Activated naive CD4-positive, alpha-beta T cell treated with anti-CD3 and anti-CD28 coated beads, Interleukin-2, amount 50 U/mL, for 16 hours (primary cell): ENCODE measurements at regions not wholly inside any gene's neighbourhood (a gene's known extent, or its start where the extent isn't known, plus 50 kb on each side); places are given as distances from the start of the nearest gene placed in this dataset.
"Not testable (repeated sequence)": the region's sequence is repeated elsewhere in the genome, so short reads cannot be mapped to it uniquely, and the experiment has no call there.

Experiments used
- DNase-seq: peaks from one replicate; pipeline ENCODE4 v3.0.0-alpha.2; 2020

DNA sequence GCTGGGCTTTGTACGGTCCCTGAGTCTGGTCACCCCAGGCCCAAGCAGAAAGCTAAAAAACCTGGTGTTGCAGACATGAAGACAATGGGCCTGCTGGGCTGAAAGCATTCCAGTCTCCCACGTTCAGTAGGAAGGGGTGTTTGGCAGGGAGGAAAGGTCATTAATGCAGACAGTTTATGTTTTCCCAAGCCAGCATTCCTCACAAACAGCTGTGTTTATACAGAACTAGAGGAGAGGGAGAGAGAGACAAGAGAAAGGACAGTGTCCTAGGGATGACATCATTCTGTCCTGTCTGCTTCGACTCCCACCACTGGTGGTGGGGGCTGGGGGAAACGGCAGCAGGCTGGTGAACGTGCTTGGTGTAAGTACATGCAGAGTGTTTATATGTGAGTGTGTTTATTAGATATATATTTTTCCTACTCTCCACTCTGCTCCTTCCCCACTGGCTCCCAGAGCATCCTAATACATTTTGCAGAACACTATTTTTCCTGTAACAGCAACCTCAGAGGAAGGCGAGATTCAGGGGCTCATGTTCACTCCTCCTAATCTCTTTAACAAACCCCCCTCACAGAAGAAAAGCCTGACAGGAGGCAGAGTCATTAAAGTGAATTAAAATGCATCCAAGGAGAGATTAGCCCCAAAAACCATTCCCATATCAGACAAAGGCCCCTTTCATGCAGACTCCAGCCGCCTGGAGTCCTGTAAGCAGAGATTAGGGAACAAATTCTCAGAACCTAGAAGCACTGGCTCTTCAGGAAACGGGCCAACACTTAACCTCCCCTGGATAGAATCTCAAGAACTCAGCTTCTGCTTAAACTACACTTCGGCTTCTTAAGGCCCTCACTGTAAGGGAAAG is 380.4 kb downstream of the TNS1 start:
- no peak for DNase-seq

DNA sequence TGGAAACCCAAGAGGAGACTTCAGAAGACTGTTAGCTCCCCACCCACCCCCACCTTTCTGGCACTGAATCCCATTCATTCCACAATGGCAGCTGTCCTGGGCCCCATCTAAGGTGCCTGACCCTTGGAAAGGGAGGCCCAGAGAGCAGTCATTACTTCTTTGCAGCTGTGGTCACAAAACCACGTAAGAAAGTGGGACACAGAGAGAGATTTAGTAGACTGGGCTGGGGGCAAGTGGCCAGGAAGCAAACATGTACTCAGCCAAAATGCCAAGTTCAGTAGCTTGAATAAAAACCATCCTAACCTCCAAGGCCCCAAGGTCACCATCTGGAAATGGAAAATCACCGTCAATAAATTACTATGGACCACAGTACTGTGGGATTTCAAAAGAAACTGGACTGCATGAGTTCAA is 381.4 kb downstream of the TNS1 start:
- DNase-seq, result no peak

DNA sequence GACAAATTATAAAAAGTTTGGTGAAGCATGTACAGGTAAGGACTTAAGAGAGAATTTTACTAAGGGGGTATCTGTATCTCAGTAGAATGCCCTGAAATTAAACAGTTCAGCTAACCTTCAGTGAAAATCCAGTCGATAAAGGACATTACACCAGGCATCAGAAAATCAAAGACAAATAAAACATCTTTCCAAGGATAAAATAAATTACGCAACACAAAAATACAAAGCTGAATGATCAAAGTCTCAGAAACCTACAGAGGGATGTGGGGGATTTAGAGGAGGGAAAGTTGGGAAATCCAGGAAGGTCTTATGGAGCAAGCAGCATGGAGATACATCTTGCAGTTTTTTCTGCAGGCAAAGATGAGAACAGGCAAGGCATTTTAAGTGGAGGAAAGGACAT is 384.1 kb downstream of the TNS1 start:
- no peak for DNase-seq

DNA sequence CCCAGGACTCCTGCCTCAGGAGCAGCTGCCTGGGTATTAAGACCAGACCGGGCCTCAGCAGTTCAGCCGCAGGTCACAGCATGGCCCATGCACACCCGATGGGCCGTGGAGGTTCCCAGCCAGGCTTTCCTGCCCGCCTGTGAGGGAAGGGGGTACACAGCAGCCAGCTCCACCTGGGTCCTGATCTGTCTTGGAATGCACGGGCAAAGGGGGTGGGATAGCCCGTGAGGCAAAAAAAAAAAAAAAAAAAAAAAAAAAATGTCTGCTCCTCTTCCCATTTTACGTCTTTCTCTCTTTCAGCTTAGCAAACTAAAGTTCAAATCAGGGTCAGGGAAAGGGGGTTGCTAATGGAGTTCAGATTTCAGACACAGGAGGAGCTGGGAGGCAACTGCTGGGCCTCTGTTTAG is 385.2 kb downstream of the TNS1 start:
- DNase-seq, result no peak

DNA sequence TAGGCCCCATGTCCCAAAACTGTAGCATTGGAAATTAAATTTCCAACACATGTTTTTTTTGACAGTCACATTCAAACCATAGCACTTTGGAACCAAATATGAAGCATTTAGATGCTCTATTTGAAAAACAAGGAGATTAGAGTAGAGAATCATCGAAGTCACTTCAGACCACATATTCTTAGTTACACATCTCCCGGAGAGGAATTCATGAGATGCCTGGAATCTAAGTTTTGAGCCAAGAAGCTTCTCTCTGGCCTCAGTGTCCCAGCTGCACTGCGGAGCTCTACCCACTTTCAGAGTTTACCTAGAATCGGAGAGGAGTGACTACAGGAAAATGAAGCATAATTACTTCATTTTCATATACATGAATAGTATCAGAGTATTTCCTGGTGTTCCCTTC is 385.9 kb downstream of the TNS1 start:
- DNase-seq, result no peak

DNA sequence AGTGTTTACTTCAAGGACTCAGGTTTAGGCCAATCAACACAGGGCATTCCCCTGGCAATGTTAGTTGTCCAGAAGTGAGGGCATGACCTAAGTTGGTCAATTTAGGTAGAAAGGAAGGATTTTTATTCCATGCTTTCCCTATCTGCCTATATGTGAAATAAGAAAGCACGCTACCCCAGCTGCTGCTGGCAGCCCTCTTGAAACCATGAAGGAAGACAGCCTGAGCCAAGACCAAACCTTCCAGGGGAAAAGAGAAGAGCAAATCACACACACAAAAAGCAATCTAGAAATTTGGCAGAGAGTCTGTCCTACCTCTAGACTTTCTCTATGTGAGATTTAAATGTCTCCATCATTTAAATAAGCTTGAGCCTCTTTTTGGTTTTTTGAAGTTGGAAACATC is 387.6 kb downstream of the TNS1 start:
- DNase-seq, result no peak

DNA sequence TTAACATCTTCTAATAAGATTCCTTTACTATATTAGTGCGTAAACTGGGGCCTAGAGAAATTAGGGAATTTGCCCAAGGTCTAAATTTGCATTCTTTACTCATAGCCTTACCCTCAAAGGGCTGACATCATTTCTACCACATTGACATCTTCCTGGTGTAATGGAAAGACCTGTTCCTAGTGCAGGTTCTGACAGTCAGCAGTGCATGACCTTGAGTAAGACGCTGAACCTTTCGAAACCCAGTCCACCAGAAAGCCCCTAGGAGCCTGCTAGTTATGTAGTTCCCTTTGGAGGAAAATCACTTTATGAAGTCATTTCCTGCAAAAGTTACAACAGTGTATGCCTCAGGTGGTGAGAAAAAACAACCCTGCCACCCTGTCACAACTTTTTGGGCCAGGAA is 388.3 kb downstream of the TNS1 start:
- no peak for DNase-seq

DNA sequence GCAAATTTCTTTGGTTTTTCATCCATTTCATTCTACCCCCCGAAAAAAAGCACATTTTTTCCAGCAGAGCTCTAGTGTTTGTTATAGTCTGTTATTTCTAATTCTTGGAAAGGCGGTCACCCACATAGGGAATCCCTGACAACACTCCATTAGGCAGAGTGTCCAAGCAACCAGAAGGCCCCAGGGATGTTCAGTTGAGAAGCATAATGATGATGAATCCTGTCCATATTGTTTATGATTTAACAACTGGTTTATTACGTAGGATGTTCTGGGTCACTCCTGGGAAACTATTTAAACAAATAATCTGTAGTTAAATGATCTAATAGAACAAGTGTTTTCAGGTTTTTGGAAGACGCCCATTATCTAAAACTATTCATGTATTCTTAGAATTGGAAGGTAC is 388.7 kb downstream of the TNS1 start:
- DNase-seq, result no peak

DNA sequence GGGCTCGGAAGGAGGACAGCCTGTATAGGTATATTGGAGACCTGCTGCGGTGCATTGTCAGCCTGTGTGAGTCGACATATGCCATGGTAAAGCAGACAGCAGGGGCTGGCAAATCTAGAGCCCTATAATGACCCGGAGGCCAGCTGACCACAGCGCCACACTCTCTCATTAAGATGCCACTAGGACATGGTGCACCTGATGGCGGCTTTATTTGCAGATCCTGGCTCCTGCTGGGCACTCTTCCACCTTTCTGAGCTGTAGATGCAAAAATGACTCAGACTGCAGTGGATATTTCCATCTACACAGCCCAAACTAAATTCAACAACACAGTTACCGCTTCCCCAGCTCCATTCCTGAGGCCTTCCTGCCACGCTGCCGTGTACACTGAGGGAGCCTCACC is 389.9 kb downstream of the TNS1 start:
- no peak for DNase-seq

DNA sequence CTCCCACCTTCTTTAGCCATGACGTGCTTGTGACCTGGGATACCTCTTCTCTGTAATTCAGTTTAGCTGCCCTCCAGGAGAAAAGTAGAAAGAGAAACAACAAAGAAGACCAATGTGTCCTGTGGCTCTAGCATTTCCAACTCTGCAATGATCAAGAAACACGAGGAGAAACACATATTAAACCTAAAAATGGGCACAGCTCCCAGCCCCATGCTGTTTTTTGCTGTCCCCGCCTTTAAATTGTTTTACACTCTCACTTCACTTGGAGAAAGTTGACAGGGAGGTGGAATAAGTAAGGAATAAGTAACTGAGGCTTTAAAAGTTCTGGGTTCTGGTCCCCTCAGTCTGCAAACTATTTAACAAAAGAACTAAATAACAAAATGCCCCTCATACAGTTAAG is 390.6 kb downstream of the TNS1 start:
- DNase-seq, result no peak

DNA sequence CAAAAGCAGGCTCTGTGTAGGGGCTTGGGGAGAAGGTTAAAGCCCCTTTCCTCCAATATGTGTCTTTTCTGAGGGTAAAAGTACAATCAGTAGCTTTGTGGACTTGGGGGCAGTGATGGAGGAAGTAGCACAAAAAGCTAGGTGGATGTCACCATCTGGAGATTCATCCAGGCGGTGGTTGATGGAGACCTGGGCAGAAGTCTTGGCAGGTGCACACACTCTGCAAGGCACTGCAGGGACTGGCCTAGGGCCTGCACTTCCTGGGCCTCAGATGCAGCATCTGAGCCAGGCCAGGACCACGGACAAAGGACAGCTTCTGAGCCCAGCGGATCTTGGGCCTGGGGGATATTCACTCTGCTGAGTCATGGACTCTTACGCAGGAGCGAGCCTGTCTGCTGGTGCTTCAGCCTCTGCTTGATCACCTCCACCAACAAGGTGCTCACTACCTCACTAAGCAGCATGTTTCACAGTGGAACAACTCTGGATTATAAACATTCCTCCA is 391.1 kb downstream of the TNS1 start:
- no peak for DNase-seq

DNA sequence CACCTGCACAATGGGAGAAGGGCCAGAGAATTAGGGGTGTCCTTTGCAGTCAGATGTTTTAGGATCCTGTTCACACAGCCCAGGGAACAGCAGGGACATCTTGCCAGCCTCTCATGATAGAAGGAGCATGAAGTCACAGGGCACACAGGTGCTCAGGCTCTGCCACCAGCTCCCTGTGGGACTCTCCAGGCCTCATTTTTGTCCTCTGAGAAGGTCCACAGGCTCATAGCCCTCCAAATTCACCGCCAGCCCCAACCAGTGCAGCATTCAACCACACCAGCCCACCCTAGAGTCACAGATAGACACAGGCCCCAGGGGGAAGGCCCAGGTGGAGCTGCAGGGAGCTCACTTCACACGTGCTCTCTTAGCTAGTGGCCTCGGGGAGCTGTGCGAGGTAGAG is 391.7 kb downstream of the TNS1 start:
- no peak for DNase-seq

DNA sequence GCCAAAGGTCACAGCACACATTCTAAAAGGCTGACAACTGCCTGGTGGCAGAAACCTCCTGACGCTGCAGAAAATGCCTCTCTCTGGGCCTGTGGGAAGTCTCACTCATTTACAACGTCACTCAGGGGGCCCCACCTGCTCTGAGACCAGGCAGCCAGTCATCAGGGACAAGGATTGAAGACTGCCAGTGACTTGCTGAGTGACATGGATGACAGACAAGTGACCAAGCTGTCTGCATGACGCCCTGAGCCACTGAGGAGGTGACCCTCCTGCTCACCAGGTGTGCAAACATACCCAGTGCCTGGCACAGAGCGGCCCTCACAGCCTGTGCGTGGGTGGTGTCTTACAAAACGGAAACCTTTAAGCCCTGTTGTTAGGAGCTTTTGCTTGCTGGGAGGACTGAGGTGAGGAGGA is 392.4 kb downstream of the TNS1 start:
- peak; percentile 53 for DNase-seq

DNA sequence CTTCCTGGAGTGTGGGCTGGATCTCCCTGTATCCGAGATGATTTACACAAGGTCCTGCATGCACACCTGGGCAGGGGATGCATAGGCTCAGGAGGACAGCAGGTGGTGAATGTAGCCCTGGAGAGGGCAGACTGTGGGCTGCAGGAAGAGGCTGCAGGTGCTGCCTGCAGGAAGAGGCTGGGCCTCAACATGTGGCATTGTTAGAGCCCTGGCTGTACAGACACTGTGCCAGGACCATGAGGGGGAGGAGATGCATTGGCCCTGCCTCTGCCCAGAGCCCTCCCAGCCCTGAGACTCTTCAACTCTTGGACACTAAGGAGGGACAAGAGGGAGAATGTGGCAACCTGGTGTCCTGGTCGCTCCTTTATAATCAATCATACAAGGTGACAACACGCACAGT is 392.8 kb downstream of the TNS1 start:
- no peak for DNase-seq

DNA sequence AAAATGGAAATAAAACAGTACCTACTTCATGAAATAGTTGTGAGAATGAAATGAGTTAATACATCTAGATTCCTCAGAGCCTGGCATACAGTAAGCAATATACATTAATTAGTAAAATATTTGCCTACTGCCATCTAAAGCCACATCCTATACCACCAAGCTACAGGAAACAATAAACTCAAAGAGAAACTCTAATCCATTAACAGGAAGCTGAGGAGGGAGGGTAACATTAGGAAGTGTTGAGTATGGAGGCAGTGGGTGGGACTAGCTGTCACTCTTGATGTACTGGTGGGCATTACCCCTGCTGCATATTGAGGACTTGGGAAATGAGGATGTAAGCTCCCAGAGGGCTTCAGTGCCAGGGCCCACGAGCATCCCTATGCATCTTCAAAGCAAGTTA is 396.5 kb downstream of the TNS1 start:
- DNase-seq, result no peak

DNA sequence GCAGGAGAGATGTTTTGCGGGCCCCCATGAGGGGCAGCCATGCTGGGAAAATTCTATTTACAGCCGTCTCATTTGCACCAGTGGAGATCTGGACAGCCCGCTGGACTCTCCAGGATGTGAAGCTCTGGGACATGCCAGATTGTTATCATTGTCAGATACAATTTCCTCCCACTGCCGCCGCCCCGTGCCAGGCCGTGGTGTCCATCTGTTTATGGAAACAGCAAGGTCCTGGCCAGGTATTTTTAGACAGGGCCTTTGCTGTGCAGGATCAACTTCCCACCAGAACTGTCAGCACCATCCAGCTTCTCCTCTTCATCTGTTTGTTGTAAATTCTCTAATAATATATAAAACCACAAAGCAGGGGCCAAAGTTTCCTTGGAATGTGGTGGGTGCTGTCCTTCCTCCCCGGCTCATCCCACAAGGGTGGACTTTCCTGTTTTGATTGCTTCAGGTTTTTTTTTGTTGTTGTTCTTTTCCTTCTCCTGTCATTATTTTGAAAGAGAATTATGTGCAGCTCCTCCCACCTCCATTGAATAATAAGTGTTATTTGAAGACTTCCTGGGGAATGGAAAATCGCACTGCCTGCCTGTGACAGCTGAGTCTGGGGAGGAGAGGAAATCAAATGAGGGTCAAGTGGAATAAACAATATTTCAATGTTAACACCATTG is 398.1 kb downstream of the TNS1 start:
- DNase-seq, result no peak

DNA sequence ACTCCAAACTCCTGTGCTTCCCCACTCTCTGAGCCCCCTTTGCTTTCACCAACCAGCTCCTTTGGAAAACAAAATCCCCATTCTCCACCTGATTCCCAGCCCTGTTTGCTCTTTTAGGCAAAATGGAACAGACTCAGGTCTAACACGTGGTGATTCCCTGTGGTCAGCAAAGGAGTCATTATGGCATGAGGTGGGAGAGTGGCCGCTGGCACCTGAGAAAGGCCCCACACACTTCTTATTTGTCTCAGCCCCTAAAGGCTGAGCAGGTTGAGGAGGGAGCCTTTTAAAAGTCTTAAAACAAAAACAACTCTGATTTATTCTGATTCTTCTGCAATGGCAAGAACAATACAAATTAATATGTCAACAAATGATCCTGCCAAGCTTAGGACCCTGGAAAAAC is 401.2 kb downstream of the TNS1 start:
- DNase-seq, result no peak

DNA sequence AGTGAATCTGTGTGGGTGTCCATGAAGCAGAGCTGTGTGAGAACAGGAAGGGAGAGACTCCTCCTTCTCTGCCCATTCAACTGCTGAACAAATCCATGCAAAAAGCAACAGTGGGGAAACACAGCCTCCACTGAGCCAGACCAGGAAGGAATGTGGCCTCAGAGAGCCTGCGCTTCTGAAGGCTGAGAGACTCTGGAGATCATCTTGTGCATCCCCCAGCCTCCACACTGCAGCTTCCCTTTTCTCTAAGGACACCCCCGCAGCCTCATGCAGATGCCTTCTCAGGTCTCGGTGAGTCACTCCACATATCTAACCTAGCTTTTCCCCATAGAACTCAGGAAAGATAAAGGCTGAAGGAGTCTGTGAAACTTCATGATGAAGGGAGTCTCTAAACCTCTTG is 402.9 kb downstream of the TNS1 start:
- no peak for DNase-seq

DNA sequence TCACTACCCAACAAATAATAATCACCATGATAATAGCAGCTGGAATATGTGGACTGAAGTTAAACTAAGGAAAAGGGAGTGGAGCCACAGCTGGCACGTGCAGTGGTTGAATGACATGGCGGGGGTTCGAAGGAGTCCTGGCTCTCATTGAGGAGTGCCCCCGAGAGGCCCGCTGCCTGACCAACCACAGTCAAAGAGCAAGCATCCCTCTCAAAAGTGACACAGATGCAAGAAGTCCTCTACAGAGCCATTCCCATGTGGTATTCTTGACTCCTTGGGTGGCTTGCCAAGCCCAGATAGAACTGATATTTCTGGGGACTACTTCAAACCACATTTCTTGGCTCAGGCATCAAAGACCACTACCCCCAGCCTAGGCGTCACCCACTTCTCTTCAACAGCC is 405.1 kb downstream of the TNS1 start:
- DNase-seq, result no peak

DNA sequence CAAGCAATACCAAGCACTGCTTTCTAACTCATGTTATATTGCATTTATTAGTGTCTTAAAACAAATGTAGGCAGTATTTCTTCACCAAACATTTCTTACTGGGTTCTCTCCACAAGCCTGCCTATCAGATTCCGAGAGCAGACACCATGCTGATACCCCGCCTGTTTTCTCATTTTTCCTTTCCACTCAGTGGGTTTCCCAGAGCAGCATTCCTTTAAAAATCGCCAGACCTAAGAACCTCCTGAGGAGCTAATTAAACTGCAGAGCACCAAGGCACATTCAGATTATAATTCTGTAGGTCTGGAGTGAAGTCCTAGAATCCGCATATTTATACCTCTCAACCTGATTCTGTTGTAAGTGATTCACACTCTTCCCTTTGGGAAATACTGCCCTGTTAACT is 405.6 kb downstream of the TNS1 start:
- DNase-seq, result no peak

DNA sequence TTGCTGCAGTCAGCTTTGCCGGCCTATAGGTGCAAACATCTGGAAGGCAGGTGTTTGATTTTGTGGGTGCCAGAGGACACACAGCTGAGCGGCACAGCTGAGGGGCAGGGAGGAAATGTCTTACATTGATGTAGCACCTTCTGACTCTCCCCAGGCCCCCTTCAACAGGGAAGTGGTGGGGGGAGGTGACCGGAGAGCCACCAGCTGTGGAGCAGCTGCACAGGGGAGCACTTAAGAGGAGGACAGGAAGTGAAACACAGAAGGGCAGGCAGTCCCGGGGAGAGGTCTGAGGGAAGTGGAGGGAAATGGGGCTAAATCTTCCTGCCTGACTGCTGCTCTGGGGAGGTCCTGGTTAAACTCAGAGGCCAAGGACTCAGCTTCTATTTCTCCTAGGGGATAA is 409.1 kb downstream of the TNS1 start:
- no peak for DNase-seq

DNA sequence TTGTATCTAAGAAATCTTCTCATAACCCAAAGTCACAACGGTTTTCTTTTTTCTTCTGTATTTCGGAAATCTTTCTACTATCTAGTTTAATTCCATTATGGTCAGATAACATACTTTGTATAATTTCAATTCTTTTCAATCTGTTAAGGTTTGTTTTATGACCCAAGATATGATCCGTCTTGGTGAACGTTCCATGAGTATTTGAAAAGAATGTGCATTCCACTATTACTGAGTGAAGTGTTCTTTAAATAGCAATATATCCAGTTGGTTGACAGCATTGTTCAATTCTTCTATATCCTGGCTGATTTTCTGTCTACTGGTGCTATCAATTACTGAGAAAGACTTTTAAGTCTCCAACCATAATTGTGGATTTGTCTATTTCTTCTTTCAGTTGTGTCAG is 414.5 kb downstream of the TNS1 start:
- no peak for DNase-seq

DNA sequence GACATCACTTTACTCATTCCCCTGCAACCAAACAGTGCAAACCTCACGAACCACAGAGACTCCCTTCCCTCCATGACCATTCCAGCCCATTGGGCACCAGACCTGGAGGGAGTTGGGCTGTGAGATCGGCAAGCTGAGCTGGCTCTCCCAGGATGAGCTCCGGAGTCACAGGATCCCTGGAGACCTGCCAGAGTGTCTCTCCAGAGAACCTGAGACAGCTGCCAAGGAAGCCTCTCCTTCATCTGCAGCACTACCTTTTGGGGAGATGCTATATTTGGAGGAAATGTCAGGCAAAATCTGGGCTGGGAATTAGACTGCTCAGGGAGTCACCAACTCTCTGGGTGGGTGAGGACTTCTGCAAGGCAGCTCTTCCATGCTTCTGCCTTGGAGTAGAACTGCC is 417.4 kb downstream of the TNS1 start:
- DNase-seq, result no peak

DNA sequence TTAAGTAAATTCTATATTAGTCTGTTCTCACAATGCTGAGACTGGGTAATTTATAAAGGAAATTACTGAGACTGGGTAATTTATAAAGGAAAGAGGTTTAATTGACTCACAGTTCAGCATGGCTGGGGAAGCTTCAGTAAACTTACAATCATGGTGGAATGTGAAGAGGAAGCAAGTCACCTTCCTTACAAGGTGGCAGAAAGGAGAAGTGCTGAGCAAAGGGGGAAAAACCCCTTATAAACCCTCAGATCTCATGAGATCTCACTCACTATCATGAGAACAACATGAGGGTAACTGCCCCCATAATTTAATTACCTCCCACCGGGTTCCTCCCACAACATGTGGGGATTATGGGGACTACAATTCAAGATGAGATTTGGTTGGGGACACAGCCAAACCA is 422.4 kb downstream of the TNS1 start:
- not testable (repeated sequence) for DNase-seq

DNA sequence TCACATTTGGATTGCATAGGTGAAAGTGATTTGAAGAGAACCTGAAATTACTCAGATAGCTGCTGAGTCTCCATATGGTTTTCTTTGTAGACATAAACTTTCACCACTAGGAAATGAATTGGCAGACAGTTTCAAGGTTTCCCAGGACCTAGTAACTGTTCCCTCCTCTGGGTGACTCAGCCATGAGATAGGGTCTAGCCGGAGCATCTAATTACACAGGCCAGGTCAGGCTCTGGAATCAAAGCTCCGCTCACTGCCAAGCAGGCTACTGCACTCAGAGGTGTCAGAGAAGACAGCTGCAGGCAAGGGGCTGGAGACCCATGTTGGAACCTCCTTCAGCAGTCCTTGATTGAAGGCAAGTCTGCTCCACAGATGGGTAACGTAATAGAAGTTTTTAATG is 429.2 kb downstream of the TNS1 start:
- DNase-seq, result no peak
